ENCODE measurements at regions not wholly inside any gene's neighbourhood (a gene's known extent, or its start where the extent isn't known, plus 50 kb on each side); places are given as distances from the start of the nearest gene placed in this dataset.
A peak's percentile ranks its signal among the peaks of the same experiment; 100 is the strongest.

- TF ChIP-seq DMTF1 (CRISPR knock-in tag; IDR thresholded peaks at IDR 0.05) (no peak), ZFYVE20 (CRISPR knock-in tag; IDR thresholded peaks at IDR 0.05; ENCODE audit: borderline replicate concordance, low read depth) (no peak), ETV5 (CRISPR knock-in tag; IDR thresholded peaks at IDR 0.05; ENCODE audit: borderline replicate concordance) (no peak), ZBTB37 (CRISPR knock-in tag; IDR thresholded peaks at IDR 0.05) (no peak), CSRNP2 (CRISPR knock-in tag; conservative IDR thresholded peaks at IDR 0.05; ENCODE audit: low read depth) (no peak), HNF1B (CRISPR knock-in tag; IDR thresholded peaks at IDR 0.05) (peak; percentile 49; the same call in 1 of the 2 replicates), ZNF703 (CRISPR knock-in tag; IDR thresholded peaks at IDR 0.05; ENCODE audit: borderline replicate concordance) (no peak), NCOA2 (CRISPR knock-in tag; IDR thresholded peaks at IDR 0.05) (no peak), ZNF639 (CRISPR knock-in tag; conservative IDR thresholded peaks at IDR 0.05) (no peak), BRD4 (CRISPR knock-in tag; IDR thresholded peaks at IDR 0.05) (no peak), NAIF1 (CRISPR knock-in tag; IDR thresholded peaks at IDR 0.05; ENCODE audit: borderline replicate concordance) (no peak), ZNF530 (CRISPR knock-in tag; IDR thresholded peaks at IDR 0.05; ENCODE audit: low read depth) (no peak), ZNF704 (CRISPR knock-in tag; IDR thresholded peaks at IDR 0.05; ENCODE audit: borderline replicate concordance) (0 out of 2 replicates have a peak, but pooled peaks have one; percentile 43), ZGPAT (CRISPR knock-in tag; IDR thresholded peaks at IDR 0.05) (no peak), ZEB1 (IDR thresholded peaks at IDR 0.05; ENCODE audit: insufficient replicate concordance, low read depth) (no peak), ZNF232 (CRISPR knock-in tag; IDR thresholded peaks at IDR 0.05; ENCODE audit: borderline replicate concordance) (peak; percentile 35; the same call in 1 of the 2 replicates)
These were observed 123.7 kb downstream of the MRPL14 start (continued) for GRCh38 chr6:44003345-44004061.
